ENCODE measurements at regions not wholly inside any gene's neighbourhood (a gene's known extent, or its start where the extent isn't known, plus 50 kb on each side); places are given as distances from the start of the nearest gene placed in this dataset.

GRCh38 chr15:79513417-79513816, 81.3 kb downstream of the MINAR1 start:
- TF ChIP-seq CTCF (IDR thresholded peaks at IDR 0.05) (no peak), POLR2A (IDR thresholded peaks at IDR 0.05) (no peak)
